Upper lobe of right lung (tissue), 1 donor: ENCODE measurements at regions not wholly inside any gene's neighbourhood (a gene's known extent, or its start where the extent isn't known, plus 50 kb on each side); places are given as distances from the start of the nearest gene placed in this dataset.

Source experiments
- ATAC-seq: fragments of 200-7000 bp; cut with Tn5 transposase; one replicate; pipeline ENCODE4 v1.9.1; 2020; ENCODE audit warnings: mild to moderate bottlenecking, moderate library complexity
- DNase-seq: peaks from one replicate; pipeline ENCODE4 v3.0.0-alpha.2; 2020
- H3K27ac ChIP-seq: fragments of 200-600 bp; one replicate; pipeline ENCODE4 v1.8.0; 2022
- H3K27me3 ChIP-seq: fragments of 200-600 bp; one replicate; pipeline ENCODE4 v1.8.0; 2022; ENCODE audit warnings: mild to moderate bottlenecking
- H3K36me3 ChIP-seq: fragments of 200-600 bp; one replicate; pipeline ENCODE4 v1.8.0; 2022
- H3K4me1 ChIP-seq: fragments of 200-600 bp; one replicate; pipeline ENCODE4 v1.8.0; 2022
- H3K4me3 ChIP-seq: fragments of 200-600 bp; one replicate; pipeline ENCODE4 v1.8.0; 2022; ENCODE audit warnings: mild to moderate bottlenecking
- H3K9me3 ChIP-seq: fragments of 200-600 bp; one replicate; pipeline ENCODE4 v1.8.0; 2022
- CTCF ChIP-seq: fragments of 200-600 bp; IDR thresholded peaks from one replicate; pipeline ENCODE4 v1.8.0; 2022; ENCODE audit warnings: antibody characterized with exemption
- intact Hi-C: fragments of 100-400 bp; cut with DNase I; formaldehyde crosslinking; loops from one replicate; pipeline ENCODE4 v1.11.0; 2022
- donor health status: DM: no; HTN: yes; CAD: no; lungs with severe emphysema.

- no peaks in the 10 kb centered on the region for H3K9me3 ChIP-seq
- H3K4me1 ChIP-seq = peaks cover 36% of the 10 kb centered on the region
- DNase-seq (no peak), ATAC-seq (no peak)
- H3K4me3 ChIP-seq = no peak overlapping the region
- TF ChIP-seq CTCF = no peak
- no peaks in the 10 kb centered on the region for H3K36me3 ChIP-seq
- H3K27me3 ChIP-seq = no peaks in the 10 kb centered on the region
- intact Hi-C loops = loop anchor here (10.0 kb wide), 1 partner anchor 54 kb away; no protein-coding TSS in a partner anchor
- H3K27ac ChIP-seq = no peak overlapping the region
These were observed 65.6 kb downstream of the ZFP36L2 start for GRCh38 chr2:43160778-43161177.

GRCh38 chr2:43159797-43160196 lies 66.6 kb downstream of the ZFP36L2 start:
- Histone ChIP-seq H3K4me1 (peaks cover 36% of the 10 kb centered on the region), H3K4me3 (no peak overlapping the region), H3K27me3 (no peaks in the 10 kb centered on the region), H3K27ac (peak overlapping the region; percentile 87), H3K36me3 (no peaks in the 10 kb centered on the region), H3K9me3 (no peaks in the 10 kb centered on the region)
- TF ChIP-seq CTCF = no peak
- DNase-seq (no peak), ATAC-seq (no peak)
- intact Hi-C loops = loop anchor here (10.0 kb wide), 1 partner anchor 55 kb away; no protein-coding TSS in a partner anchor

GRCh38 chr2:43158259-43158880 lies 68.0 kb downstream of the ZFP36L2 start:
- DNase-seq (peak; percentile 92), ATAC-seq (peak; percentile 84)
- intact Hi-C loops = no loop called here
- TF ChIP-seq CTCF = no peak
- Histone ChIP-seq H3K36me3 (no peaks in the 10 kb centered on the region), H3K27ac (peak overlapping the region; percentile 87), H3K4me3 (no peak overlapping the region), H3K4me1 (peaks cover 39% of the 10 kb centered on the region), H3K27me3 (no peaks in the 10 kb centered on the region), H3K9me3 (no peaks in the 10 kb centered on the region)

- DNase-seq (peak; percentile 80), ATAC-seq (peak; percentile 13)
- intact Hi-C loops = no loop called here
- H3K27me3 ChIP-seq = no peaks in the 10 kb centered on the region
- no peaks in the 10 kb centered on the region for H3K36me3 ChIP-seq
- H3K27ac ChIP-seq = peak overlapping the region; percentile 87
- H3K9me3 ChIP-seq = no peaks in the 10 kb centered on the region
- peaks cover 45% of the 10 kb centered on the region for H3K4me1 ChIP-seq
- no peak overlapping the region for H3K4me3 ChIP-seq
- no peak for TF ChIP-seq CTCF
These were observed 68.7 kb downstream of the ZFP36L2 start for GRCh38 chr2:43157506-43158246.

GRCh38 chr2:43155851-43156411 lies 70.5 kb downstream of the ZFP36L2 start:
- Histone ChIP-seq H3K9me3 (no peaks in the 10 kb centered on the region), H3K4me3 (no peak overlapping the region), H3K27ac (no peak overlapping the region), H3K4me1 (peaks cover 45% of the 10 kb centered on the region), H3K27me3 (no peaks in the 10 kb centered on the region), H3K36me3 (no peaks in the 10 kb centered on the region)
- no peak for ATAC-seq
- intact Hi-C loops = no loop called here
- TF ChIP-seq CTCF = no peak
- DNase-seq = no peak
